ENCODE measurements at regions not wholly inside any gene's neighbourhood (a gene's known extent, or its start where the extent isn't known, plus 50 kb on each side); places are given as distances from the start of the nearest gene placed in this dataset.

GRCh38 chr10:128519581-128519980 is 393.4 kb upstream of the MKI67 start:
- TF ChIP-seq JUND (IDR thresholded peaks at IDR 0.05) = no peak
- no peak for TF ChIP-seq YY1 (IDR thresholded peaks at IDR 0.05)
- no peak for TF ChIP-seq TAF1 (conservative IDR thresholded peaks at IDR 0.05)
- TF ChIP-seq RAD21 (IDR thresholded peaks at IDR 0.05) = no peak
- TF ChIP-seq CTCF (IDR thresholded peaks at IDR 0.05; ENCODE audit: low read depth, low read length, missing input control) = no peak
- TF ChIP-seq HNF4G (IDR thresholded peaks at IDR 0.05) = no peak
- TF ChIP-seq REST (IDR thresholded peaks at IDR 0.05) = no peak

All from liver (tissue), 3 donors.